ENCODE measurements at regions not wholly inside any gene's neighbourhood (a gene's known extent, or its start where the extent isn't known, plus 50 kb on each side); places are given as distances from the start of the nearest gene placed in this dataset.

GRCh38 chr9:1373445-1373844 is 323.3 kb downstream of the DMRT2 start:
- no peak for DNase-seq
- Histone ChIP-seq H3K27ac (ENCODE audit: insufficient read depth, low read length, poor library complexity, severe bottlenecking) (no peak overlapping the region), H3K9me3 (ENCODE audit: control insufficient read depth, low read length) (no peaks in the 10 kb centered on the region), H3K4me1 (ENCODE audit: control insufficient read depth, insufficient read depth, low read length, poor library complexity, severe bottlenecking) (no peaks in the 10 kb centered on the region), H3K36me3 (ENCODE audit: control insufficient read depth, insufficient read depth, low read length) (no peaks in the 10 kb centered on the region), H3K27me3 (replicated peaks; ENCODE audit: control insufficient read depth, insufficient read depth, low read length, poor library complexity, severe bottlenecking) (no peaks in the 10 kb centered on the region), H3K4me3 (ENCODE audit: insufficient read depth, low read depth, low read length, poor library complexity, severe bottlenecking) (no peak overlapping the region)

- Histone ChIP-seq H3K27ac (ENCODE audit: insufficient read depth, low read length, poor library complexity, severe bottlenecking) (no peak overlapping the region), H3K4me1 (ENCODE audit: control insufficient read depth, insufficient read depth, low read length, poor library complexity, severe bottlenecking) (no peaks in the 10 kb centered on the region), H3K36me3 (ENCODE audit: control insufficient read depth, insufficient read depth, low read length) (no peaks in the 10 kb centered on the region), H3K4me3 (ENCODE audit: insufficient read depth, low read depth, low read length, poor library complexity, severe bottlenecking) (no peak overlapping the region), H3K9me3 (ENCODE audit: control insufficient read depth, low read length) (no peaks in the 10 kb centered on the region), H3K27me3 (replicated peaks; ENCODE audit: control insufficient read depth, insufficient read depth, low read length, poor library complexity, severe bottlenecking) (no peaks in the 10 kb centered on the region)
- no peak for DNase-seq
Measured at GRCh38 chr9:1383899-1384455, 333.8 kb downstream of the DMRT2 start.

GRCh38 chr9:1384816-1385215 is 334.7 kb downstream of the DMRT2 start:
- H3K27me3 ChIP-seq (replicated peaks; ENCODE audit: control insufficient read depth, insufficient read depth, low read length, poor library complexity, severe bottlenecking): no peaks in the 10 kb centered on the region

GRCh38 chr9:1386420-1386819 is 336.3 kb downstream of the DMRT2 start:
- H3K36me3 ChIP-seq (ENCODE audit: control insufficient read depth, insufficient read depth, low read length): no peaks in the 10 kb centered on the region
- H3K27ac ChIP-seq (ENCODE audit: insufficient read depth, low read length, poor library complexity, severe bottlenecking): no peak overlapping the region
- no peaks in the 10 kb centered on the region for H3K9me3 ChIP-seq (ENCODE audit: control insufficient read depth, low read length)

More at GRCh38 chr9:1384816-1385215, 334.7 kb downstream of the DMRT2 start:
- no peak for DNase-seq
- Histone ChIP-seq H3K9me3 (ENCODE audit: control insufficient read depth, low read length) (no peaks in the 10 kb centered on the region), H3K27ac (ENCODE audit: insufficient read depth, low read length, poor library complexity, severe bottlenecking) (no peak overlapping the region), H3K36me3 (ENCODE audit: control insufficient read depth, insufficient read depth, low read length) (no peaks in the 10 kb centered on the region), H3K4me3 (ENCODE audit: insufficient read depth, low read depth, low read length, poor library complexity, severe bottlenecking) (no peak overlapping the region), H3K4me1 (ENCODE audit: control insufficient read depth, insufficient read depth, low read length, poor library complexity, severe bottlenecking) (no peaks in the 10 kb centered on the region)

GRCh38 chr9:1388216-1388615 is 338.1 kb downstream of the DMRT2 start:
- DNase-seq: no peak
- no peak overlapping the region for H3K4me3 ChIP-seq (ENCODE audit: insufficient read depth, low read depth, low read length, poor library complexity, severe bottlenecking)
- H3K4me1 ChIP-seq (ENCODE audit: control insufficient read depth, insufficient read depth, low read length, poor library complexity, severe bottlenecking): no peaks in the 10 kb centered on the region
- H3K27ac ChIP-seq (ENCODE audit: insufficient read depth, low read length, poor library complexity, severe bottlenecking): no peak overlapping the region
- H3K36me3 ChIP-seq (ENCODE audit: control insufficient read depth, insufficient read depth, low read length): no peaks in the 10 kb centered on the region
- no peaks in the 10 kb centered on the region for H3K9me3 ChIP-seq (ENCODE audit: control insufficient read depth, low read length)
- H3K27me3 ChIP-seq (replicated peaks; ENCODE audit: control insufficient read depth, insufficient read depth, low read length, poor library complexity, severe bottlenecking): no peaks in the 10 kb centered on the region

More at GRCh38 chr9:1386420-1386819, 336.3 kb downstream of the DMRT2 start:
- DNase-seq: no peak
- Histone ChIP-seq H3K4me3 (ENCODE audit: insufficient read depth, low read depth, low read length, poor library complexity, severe bottlenecking) (no peak overlapping the region), H3K27me3 (replicated peaks; ENCODE audit: control insufficient read depth, insufficient read depth, low read length, poor library complexity, severe bottlenecking) (no peaks in the 10 kb centered on the region), H3K4me1 (ENCODE audit: control insufficient read depth, insufficient read depth, low read length, poor library complexity, severe bottlenecking) (no peaks in the 10 kb centered on the region)

DNA sequence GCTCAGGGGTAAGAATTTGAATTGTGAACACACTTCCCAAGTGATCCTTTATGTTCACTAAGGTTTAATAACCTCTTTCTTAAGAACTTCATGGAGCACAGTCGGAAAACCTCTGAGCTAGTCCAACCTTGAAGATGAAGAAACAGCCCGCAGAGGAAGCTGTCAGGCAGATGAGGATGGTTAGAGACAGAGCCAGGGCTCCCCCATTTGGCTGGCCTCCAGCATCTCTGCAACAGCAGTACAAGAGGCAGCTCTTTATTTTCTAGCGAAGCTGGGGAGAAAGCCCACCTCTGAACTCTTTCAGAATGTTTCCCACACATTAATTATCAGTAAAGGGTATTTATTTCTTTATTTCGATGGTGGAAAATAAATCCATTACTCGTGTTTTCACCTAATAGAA is 350.8 kb downstream of the DMRT2 start:
- H3K4me1 ChIP-seq (ENCODE audit: control insufficient read depth, insufficient read depth, low read length, poor library complexity, severe bottlenecking): no peaks in the 10 kb centered on the region
- H3K27ac ChIP-seq (ENCODE audit: insufficient read depth, low read length, poor library complexity, severe bottlenecking): no peak overlapping the region
- H3K9me3 ChIP-seq (ENCODE audit: control insufficient read depth, low read length): no peaks in the 10 kb centered on the region
- H3K36me3 ChIP-seq (ENCODE audit: control insufficient read depth, insufficient read depth, low read length): no peaks in the 10 kb centered on the region
- H3K4me3 ChIP-seq (ENCODE audit: insufficient read depth, low read depth, low read length, poor library complexity, severe bottlenecking): no peak overlapping the region
- no peak for DNase-seq
- H3K27me3 ChIP-seq (replicated peaks; ENCODE audit: control insufficient read depth, insufficient read depth, low read length, poor library complexity, severe bottlenecking): no peaks in the 10 kb centered on the region

DNA sequence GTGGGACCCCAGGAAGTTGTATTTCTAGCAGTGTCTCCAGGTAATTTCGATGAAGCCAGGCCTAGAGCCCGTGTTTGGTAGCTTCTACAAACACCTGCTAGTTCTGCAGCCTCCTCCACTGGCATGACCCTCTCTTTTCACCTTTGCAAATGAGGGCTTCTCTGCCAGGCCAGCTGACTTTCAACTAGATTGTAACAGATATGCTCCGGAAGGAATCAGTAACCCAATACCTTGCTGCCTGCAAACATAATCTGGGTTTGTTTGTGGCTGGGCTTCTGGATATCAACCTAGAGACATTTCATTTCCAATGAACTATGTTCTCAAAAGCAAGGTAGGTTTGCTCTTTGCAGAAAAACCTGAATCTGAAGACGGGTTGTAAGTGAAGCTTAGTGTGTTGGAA is 354.8 kb downstream of the DMRT2 start:
- no peaks in the 10 kb centered on the region for H3K36me3 ChIP-seq (ENCODE audit: control insufficient read depth, insufficient read depth, low read length)
- H3K9me3 ChIP-seq (ENCODE audit: control insufficient read depth, low read length): no peaks in the 10 kb centered on the region
- no peak overlapping the region for H3K27ac ChIP-seq (ENCODE audit: insufficient read depth, low read length, poor library complexity, severe bottlenecking)
- no peaks in the 10 kb centered on the region for H3K4me1 ChIP-seq (ENCODE audit: control insufficient read depth, insufficient read depth, low read length, poor library complexity, severe bottlenecking)
- no peaks in the 10 kb centered on the region for H3K27me3 ChIP-seq (replicated peaks; ENCODE audit: control insufficient read depth, insufficient read depth, low read length, poor library complexity, severe bottlenecking)
- no peak overlapping the region for H3K4me3 ChIP-seq (ENCODE audit: insufficient read depth, low read depth, low read length, poor library complexity, severe bottlenecking)
- no peak for DNase-seq

DNA sequence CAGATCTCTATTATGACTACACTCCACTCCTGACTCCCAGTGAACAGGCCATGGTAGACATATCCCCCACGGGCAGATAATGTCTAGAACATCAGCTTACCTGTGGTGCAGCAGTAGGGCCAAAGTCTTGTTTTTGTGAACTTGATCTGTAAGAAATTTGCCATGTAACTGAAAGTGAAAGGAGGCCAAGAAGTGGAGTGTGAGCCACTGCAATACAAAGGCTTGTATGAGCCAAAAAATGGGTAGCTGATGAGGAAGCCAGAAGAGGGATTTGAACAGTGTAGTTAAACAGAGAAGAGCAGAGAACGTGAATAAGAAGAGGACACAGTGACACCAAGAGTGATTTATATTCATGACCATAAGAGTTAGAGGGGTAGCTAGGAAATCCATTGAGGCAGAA is 361.7 kb downstream of the DMRT2 start:
- Histone ChIP-seq H3K9me3 (ENCODE audit: control insufficient read depth, low read length) (no peaks in the 10 kb centered on the region), H3K4me3 (ENCODE audit: insufficient read depth, low read depth, low read length, poor library complexity, severe bottlenecking) (no peak overlapping the region), H3K36me3 (ENCODE audit: control insufficient read depth, insufficient read depth, low read length) (no peaks in the 10 kb centered on the region), H3K4me1 (ENCODE audit: control insufficient read depth, insufficient read depth, low read length, poor library complexity, severe bottlenecking) (no peaks in the 10 kb centered on the region), H3K27ac (ENCODE audit: insufficient read depth, low read length, poor library complexity, severe bottlenecking) (no peak overlapping the region), H3K27me3 (replicated peaks; ENCODE audit: control insufficient read depth, insufficient read depth, low read length, poor library complexity, severe bottlenecking) (no peaks in the 10 kb centered on the region)
- DNase-seq: no peak

DNA sequence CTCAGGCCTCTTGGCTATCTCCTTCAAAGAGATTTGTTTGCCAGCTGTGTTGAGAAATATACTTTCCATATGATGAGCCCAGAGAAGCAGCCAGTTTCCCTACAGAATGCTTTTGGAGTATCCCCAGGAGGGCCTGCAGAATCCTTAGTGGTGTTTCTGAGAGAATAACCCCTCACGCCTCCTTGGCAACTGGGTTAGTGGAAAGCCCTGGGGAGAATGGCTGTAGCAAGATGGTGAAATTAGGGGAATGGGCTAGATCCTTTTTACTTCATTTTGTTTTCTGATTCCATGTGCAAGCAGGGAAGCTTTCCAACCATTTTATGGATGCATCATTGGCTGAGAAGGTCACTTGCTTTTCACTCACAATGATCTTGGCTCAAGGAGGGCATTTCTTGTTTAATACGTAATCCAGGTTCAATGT is 364.6 kb downstream of the DMRT2 start:
- no peak overlapping the region for H3K27ac ChIP-seq (ENCODE audit: insufficient read depth, low read length, poor library complexity, severe bottlenecking)
- no peak for DNase-seq
- H3K4me3 ChIP-seq (ENCODE audit: insufficient read depth, low read depth, low read length, poor library complexity, severe bottlenecking): no peak overlapping the region
- H3K9me3 ChIP-seq (ENCODE audit: control insufficient read depth, low read length): no peaks in the 10 kb centered on the region
- H3K4me1 ChIP-seq (ENCODE audit: control insufficient read depth, insufficient read depth, low read length, poor library complexity, severe bottlenecking): no peaks in the 10 kb centered on the region
- no peaks in the 10 kb centered on the region for H3K27me3 ChIP-seq (replicated peaks; ENCODE audit: control insufficient read depth, insufficient read depth, low read length, poor library complexity, severe bottlenecking)
- H3K36me3 ChIP-seq (ENCODE audit: control insufficient read depth, insufficient read depth, low read length): no peaks in the 10 kb centered on the region

GRCh38 chr9:1415146-1415545 is 365.0 kb downstream of the DMRT2 start:
- no peak overlapping the region for H3K27ac ChIP-seq (ENCODE audit: insufficient read depth, low read length, poor library complexity, severe bottlenecking)
- H3K4me3 ChIP-seq (ENCODE audit: insufficient read depth, low read depth, low read length, poor library complexity, severe bottlenecking): no peak overlapping the region
- H3K27me3 ChIP-seq (replicated peaks; ENCODE audit: control insufficient read depth, insufficient read depth, low read length, poor library complexity, severe bottlenecking): no peaks in the 10 kb centered on the region
- H3K36me3 ChIP-seq (ENCODE audit: control insufficient read depth, insufficient read depth, low read length): no peaks in the 10 kb centered on the region
- H3K9me3 ChIP-seq (ENCODE audit: control insufficient read depth, low read length): no peaks in the 10 kb centered on the region
- H3K4me1 ChIP-seq (ENCODE audit: control insufficient read depth, insufficient read depth, low read length, poor library complexity, severe bottlenecking): no peaks in the 10 kb centered on the region
- no peak for DNase-seq
